A673 (cell line): ENCODE measurements at regions not wholly inside any gene's neighbourhood (a gene's known extent, or its start where the extent isn't known, plus 50 kb on each side); places are given as distances from the start of the nearest gene placed in this dataset.

Source experiments
- BruUV-seq: library from RNA; stranded (reverse); fragments of 400-500 nt; replicated peaks from 2 replicates; lab custom pipeline; 2021; lab: Mats Ljungman, UMichigan
- CTCF ChIA-PET: fragments of 300-600 bp; sonication (Branson Sonifier 250); formaldehyde crosslinking; loops from one replicate; lab custom pipeline; 2022; ENCODE audit warnings: antibody characterized with exemption; lab: Charles Lee
- POLR2A ChIA-PET: fragments of 300-600 bp; sonication (Branson Sonifier 250); formaldehyde crosslinking; loops from one replicate; lab custom pipeline; 2022; ENCODE audit warnings: antibody characterized with exemption; ENCODE audit not compliant: low non-redundant PET; lab: Charles Lee
- DNase-seq: peaks from one replicate; pipeline ENCODE4 v3.0.0-alpha.2; 2015; ENCODE audit warnings: low spot score
- H3K27ac ChIP-seq: fragments of 200-600 bp; sonication (generic); 2 replicates; pipeline ENCODE4 v1.5.1; 2016; ENCODE audit warnings: mixed run types, low read depth, mild to moderate bottlenecking, mixed read lengths, antibody characterized with exemption, low read length; ENCODE audit not compliant: poor library complexity, severe bottlenecking
- H3K27me3 ChIP-seq: fragments of 200-600 bp; sonication (generic); replicated peaks from 2 replicates; pipeline ENCODE4 v1.6.1; 2017; ENCODE audit warnings: mixed run types, low read depth, mild to moderate bottlenecking, mixed read lengths, antibody characterized with exemption, low read length; ENCODE audit not compliant: insufficient read depth, poor library complexity
- H3K36me3 ChIP-seq: fragments of 200-600 bp; sonication (generic); 2 replicates; pipeline ENCODE4 v1.6.1; 2016; ENCODE audit warnings: mixed run types, mild to moderate bottlenecking, mixed read lengths, antibody characterized with exemption, low read length; ENCODE audit not compliant: insufficient read depth, poor library complexity, severe bottlenecking
- H3K4me1 ChIP-seq: fragments of 200-600 bp; sonication (generic); 2 replicates; pipeline ENCODE4 v1.6.1; 2017; ENCODE audit warnings: mixed run types, mild to moderate bottlenecking, mixed read lengths, antibody characterized with exemption, low read length; ENCODE audit not compliant: insufficient read depth, poor library complexity, severe bottlenecking
- H3K4me3 ChIP-seq: fragments of 200-600 bp; sonication (generic); 2 replicates; pipeline ENCODE4 v1.5.1; 2016; ENCODE audit warnings: low read depth, mixed run types, mild to moderate bottlenecking, mixed read lengths, low read length; ENCODE audit not compliant: poor library complexity, severe bottlenecking
- H3K9me3 ChIP-seq: fragments of 200-600 bp; sonication (generic); 2 replicates; pipeline ENCODE4 v1.6.1; 2016; ENCODE audit warnings: mixed run types, low read depth, mild to moderate bottlenecking, mixed read lengths, antibody characterized with exemption, low read length; ENCODE audit not compliant: poor library complexity, severe bottlenecking
- CTCF ChIP-seq: fragments of 300-800, 200-600 bp; sonication (generic); conservative IDR thresholded peaks from 2 replicates; pipeline ENCODE4 v1.5.1; 2017; ENCODE audit warnings: low read depth, mild to moderate bottlenecking, antibody characterized with exemption, low read length, moderate library complexity, mixed read lengths
- EZH2 ChIP-seq: fragments of 200-600 bp; sonication (generic); IDR thresholded peaks from 2 replicates; pipeline ENCODE4 v1.6.1; 2017; ENCODE audit warnings: borderline replicate concordance, low read depth, mild to moderate bottlenecking, mixed read lengths, antibody characterized with exemption, low read length; ENCODE audit not compliant: poor library complexity, severe bottlenecking
- intact Hi-C: fragments of 100-400 bp; cut with micrococcal nuclease; formaldehyde crosslinking; loops from one replicate; pipeline ENCODE4 v1.10.0; 2022; ENCODE audit not compliant: unreplicated experiment

- H3K27ac ChIP-seq = no peak overlapping the region
- ChIA-PET POLR2A (no interaction called here), CTCF (no interaction called here)
- no peaks in the 10 kb centered on the region for H3K36me3 ChIP-seq
- H3K4me1 ChIP-seq = peaks cover 4% of the 10 kb centered on the region
- intact Hi-C loops = no loop called here
- no peak overlapping the region for H3K4me3 ChIP-seq
- DNase-seq = no peak
- H3K9me3 ChIP-seq = peaks cover 7% of the 10 kb centered on the region
- no TSS peak for BruUV-seq
- H3K27me3 ChIP-seq = no peaks in the 10 kb centered on the region
- TF ChIP-seq CTCF (no peak), EZH2 (no peak)
Measured at GRCh38 chr12:71295953-71296352, 138.2 kb upstream of the TSPAN8 start.

DNA sequence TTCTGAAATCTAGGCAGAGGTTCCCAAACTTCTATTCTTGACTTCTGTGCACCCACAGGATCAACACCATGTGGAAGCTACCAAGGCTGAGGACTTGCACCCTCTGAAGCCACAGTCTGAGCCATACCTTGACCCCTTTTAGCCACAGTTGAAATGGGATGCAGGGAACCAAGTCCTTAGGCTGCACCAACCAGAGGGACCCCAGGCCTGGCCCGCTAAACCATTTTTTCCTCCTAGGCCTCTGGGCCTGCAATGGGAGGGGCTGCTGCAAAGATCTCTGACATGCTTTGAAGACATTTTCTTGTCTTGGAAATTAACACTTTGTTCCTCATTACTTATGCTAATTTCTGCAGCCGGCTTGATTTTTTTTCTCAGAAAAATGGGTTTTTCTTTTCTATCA, 133.9 kb upstream of the TSPAN8 start:
- intact Hi-C loops = no loop called here
- Histone ChIP-seq H3K4me1 (no peaks in the 10 kb centered on the region), H3K27ac (no peak overlapping the region), H3K36me3 (no peaks in the 10 kb centered on the region), H3K4me3 (no peak overlapping the region), H3K27me3 (no peaks in the 10 kb centered on the region), H3K9me3 (peaks cover 7% of the 10 kb centered on the region)
- BruUV-seq = no TSS peak
- ChIA-PET CTCF (no interaction called here), POLR2A (no interaction called here)
- no peak for TF ChIP-seq CTCF
- TF ChIP-seq EZH2 = no peak
- no peak for DNase-seq

- Histone ChIP-seq H3K27me3 (no peaks in the 10 kb centered on the region), H3K4me3 (no peak overlapping the region), H3K9me3 (no peaks in the 10 kb centered on the region), H3K27ac (no peak overlapping the region), H3K36me3 (no peaks in the 10 kb centered on the region), H3K4me1 (no peaks in the 10 kb centered on the region)
- BruUV-seq = no TSS peak
- ChIA-PET CTCF (no interaction called here), POLR2A (no interaction called here)
- intact Hi-C loops = no loop called here
- DNase-seq = no peak
- no peak for TF ChIP-seq CTCF
- TF ChIP-seq EZH2 = no peak
Measured at GRCh38 chr12:71283883-71284282, 126.1 kb upstream of the TSPAN8 start.
